HEK293 (cell line): ENCODE measurements at regions not wholly inside any gene's neighbourhood (a gene's known extent, or its start where the extent isn't known, plus 50 kb on each side); places are given as distances from the start of the nearest gene placed in this dataset.

Experiments used
- CTCF ChIP-seq: fragments of 450-650 bp; formaldehyde crosslinking; IDR thresholded peaks from 2 replicates; pipeline ENCODE4 v1.5.1; 2016; ENCODE audit warnings: missing biosample characterization, missing genetic modification characterization
- REST ChIP-seq: fragments of 450-650 bp; formaldehyde crosslinking; IDR thresholded peaks from 2 replicates; pipeline ENCODE4 v1.5.1; 2016; ENCODE audit warnings: missing biosample characterization, missing genetic modification characterization
- TCF7L2 ChIP-seq: IDR thresholded peaks from 2 replicates; pipeline ENCODE4 v1.6.1; 2011; ENCODE audit warnings: low read depth, mild to moderate bottlenecking, inconsistent platforms, low read length, moderate library complexity, borderline replicate concordance
- ZBTB17 ChIP-seq: fragments of 450-650 bp; formaldehyde crosslinking; IDR thresholded peaks from 2 replicates; pipeline ENCODE4 v1.5.1; 2016; ENCODE audit warnings: missing biosample characterization, missing genetic modification characterization
- ZBTB44 ChIP-seq: fragments of 450-650 bp; IDR thresholded peaks from 2 replicates; pipeline ENCODE4 v1.5.1; 2018; ENCODE audit warnings: missing biosample characterization, mild to moderate bottlenecking, missing genetic modification characterization
- ZNF221 ChIP-seq: fragments of 450-650 bp; formaldehyde crosslinking; IDR thresholded peaks from 2 replicates; pipeline ENCODE4 v1.5.1; 2017; ENCODE audit warnings: missing biosample characterization, missing genetic modification characterization, borderline replicate concordance
- ZNF341 ChIP-seq: fragments of 450-650 bp; formaldehyde crosslinking; IDR thresholded peaks from 2 replicates; pipeline ENCODE4; 2016; ENCODE audit warnings: low read depth, missing biosample characterization, missing genetic modification characterization
- ZNF521 ChIP-seq: fragments of 450-650 bp; formaldehyde crosslinking; IDR thresholded peaks from 2 replicates; pipeline ENCODE4 v1.5.1; 2017; ENCODE audit warnings: missing biosample characterization, mild to moderate bottlenecking, missing genetic modification characterization

- TF ChIP-seq CTCF (tag by site-specific recombination) (no peak), ZNF521 (tag by site-specific recombination) (no peak), REST (tag by site-specific recombination) (no peak), ZNF221 (tag by site-specific recombination) (no peak), ZNF341 (tag by site-specific recombination) (no peak), ZBTB17 (tag by site-specific recombination) (no peak), ZBTB44 (tag by site-specific recombination) (no peak), TCF7L2 (no peak)
Observed at GRCh38 chr9:87336407-87336806, 161.3 kb upstream of the DAPK1 start.
